ENCODE measurements at regions not wholly inside any gene's neighbourhood (a gene's known extent, or its start where the extent isn't known, plus 50 kb on each side); places are given as distances from the start of the nearest gene placed in this dataset.
"Not testable (repeated sequence)": the region's sequence is repeated elsewhere in the genome, so short reads cannot be mapped to it uniquely, and the experiment has no call there.

GRCh38 chr14:87030197-87030596, 962.8 kb downstream of the GALC start:
- Mint-ChIP-seq H3K27me3 (ENCODE audit: unreplicated experiment) (peaks cover 8% of the 10 kb centered on the region), H3K27ac (ENCODE audit: unreplicated experiment) (no peak overlapping the region), H3K4me1 (ENCODE audit: unreplicated experiment) (peaks cover 6% of the 10 kb centered on the region), H3K36me3 (ENCODE audit: unreplicated experiment) (no peaks in the 10 kb centered on the region), H3K4me3 (ENCODE audit: unreplicated experiment) (no peak overlapping the region), H3K9me3 (ENCODE audit: unreplicated experiment) (no peaks in the 10 kb centered on the region)
- no peak for TF ChIP-seq CTCF (IDR thresholded peaks at IDR 0.05)
- DNase-seq (ENCODE audit: extremely low spot score, unreplicated experiment) = no peak

GRCh38 chr14:87020106-87020505, 972.9 kb downstream of the GALC start:
- not testable (repeated sequence) for H3K27ac Mint-ChIP-seq (ENCODE audit: unreplicated experiment); H3K4me1 Mint-ChIP-seq (ENCODE audit: unreplicated experiment); H3K36me3 Mint-ChIP-seq (ENCODE audit: unreplicated experiment); H3K27me3 Mint-ChIP-seq (ENCODE audit: unreplicated experiment); DNase-seq (ENCODE audit: extremely low spot score, unreplicated experiment); H3K4me3 Mint-ChIP-seq (ENCODE audit: unreplicated experiment); H3K9me3 Mint-ChIP-seq (ENCODE audit: unreplicated experiment)

GRCh38 chr14:87018294-87018693, 974.7 kb downstream of the GALC start:
- H3K9me3 Mint-ChIP-seq (ENCODE audit: unreplicated experiment) = no peaks in the 10 kb centered on the region
- no peak for DNase-seq (ENCODE audit: extremely low spot score, unreplicated experiment)
- no peak for TF ChIP-seq CTCF (IDR thresholded peaks at IDR 0.05)

GRCh38 chr14:87017335-87017734, 975.6 kb downstream of the GALC start:
- TF ChIP-seq CTCF (IDR thresholded peaks at IDR 0.05) = no peak
- Mint-ChIP-seq H3K27ac (ENCODE audit: unreplicated experiment) (no peak overlapping the region), H3K27me3 (ENCODE audit: unreplicated experiment) (no peaks in the 10 kb centered on the region), H3K36me3 (ENCODE audit: unreplicated experiment) (no peaks in the 10 kb centered on the region), H3K4me1 (ENCODE audit: unreplicated experiment) (peaks cover 20% of the 10 kb centered on the region), H3K9me3 (ENCODE audit: unreplicated experiment) (no peaks in the 10 kb centered on the region), H3K4me3 (ENCODE audit: unreplicated experiment) (no peak overlapping the region)
- no peak for DNase-seq (ENCODE audit: extremely low spot score, unreplicated experiment)

More at GRCh38 chr14:87018294-87018693, 974.7 kb downstream of the GALC start:
- H3K4me1 Mint-ChIP-seq (ENCODE audit: unreplicated experiment) = peaks cover 16% of the 10 kb centered on the region
- no peak overlapping the region for H3K4me3 Mint-ChIP-seq (ENCODE audit: unreplicated experiment)
- no peak overlapping the region for H3K27ac Mint-ChIP-seq (ENCODE audit: unreplicated experiment)
- H3K27me3 Mint-ChIP-seq (ENCODE audit: unreplicated experiment) = no peaks in the 10 kb centered on the region
- no peaks in the 10 kb centered on the region for H3K36me3 Mint-ChIP-seq (ENCODE audit: unreplicated experiment)

GRCh38 chr14:87014856-87015255, 978.1 kb downstream of the GALC start:
- no peak for DNase-seq (ENCODE audit: extremely low spot score, unreplicated experiment)
- Mint-ChIP-seq H3K4me1 (ENCODE audit: unreplicated experiment) (peaks cover 20% of the 10 kb centered on the region), H3K27me3 (ENCODE audit: unreplicated experiment) (no peaks in the 10 kb centered on the region), H3K36me3 (ENCODE audit: unreplicated experiment) (no peaks in the 10 kb centered on the region), H3K4me3 (ENCODE audit: unreplicated experiment) (no peak overlapping the region), H3K27ac (ENCODE audit: unreplicated experiment) (no peak overlapping the region), H3K9me3 (ENCODE audit: unreplicated experiment) (no peaks in the 10 kb centered on the region)
- peak; percentile 28 for TF ChIP-seq CTCF (IDR thresholded peaks at IDR 0.05)

- Mint-ChIP-seq H3K4me3 (ENCODE audit: unreplicated experiment) (no peak overlapping the region), H3K4me1 (ENCODE audit: unreplicated experiment) (peaks cover 20% of the 10 kb centered on the region), H3K9me3 (ENCODE audit: unreplicated experiment) (no peaks in the 10 kb centered on the region), H3K27me3 (ENCODE audit: unreplicated experiment) (no peaks in the 10 kb centered on the region), H3K36me3 (ENCODE audit: unreplicated experiment) (no peaks in the 10 kb centered on the region), H3K27ac (ENCODE audit: unreplicated experiment) (no peak overlapping the region)
- no peak for DNase-seq (ENCODE audit: extremely low spot score, unreplicated experiment)
- TF ChIP-seq CTCF (IDR thresholded peaks at IDR 0.05) = no peak
These were observed 979.4 kb downstream of the GALC start for GRCh38 chr14:87013583-87013982.

Measured in osteocyte (in vitro differentiated cells).